AG08395 (cell line): ENCODE measurements at regions not wholly inside any gene's neighbourhood (a gene's known extent, or its start where the extent isn't known, plus 50 kb on each side); places are given as distances from the start of the nearest gene placed in this dataset.
A peak's percentile ranks its signal among the peaks of the same experiment; 100 is the strongest.

Experiments
- DNase-seq: peaks from one replicate; pipeline ENCODE4 v3.0.0; 2012; ENCODE audit warnings: mixed read lengths, low spot score

GRCh38 chr2:198795419-198795818 is 662.3 kb downstream of the SATB2 start:
- no peak for DNase-seq

GRCh38 chr2:198791623-198792022 is 666.1 kb downstream of the SATB2 start:
- no peak for DNase-seq

- no peak for DNase-seq
These were observed 669.1 kb downstream of the SATB2 start for GRCh38 chr2:198788676-198789075.

- no peak for DNase-seq
These were observed 675.0 kb downstream of the SATB2 start for GRCh38 chr2:198782734-198783133.

GRCh38 chr2:198776616-198777406 is 680.9 kb downstream of the SATB2 start:
- no peak for DNase-seq

- DNase-seq, result no peak
These were observed 682.0 kb downstream of the SATB2 start for GRCh38 chr2:198775737-198776136.

- no peak for DNase-seq
These were observed 683.2 kb downstream of the SATB2 start for GRCh38 chr2:198774576-198774975.

- no peak for DNase-seq
These were observed 690.0 kb downstream of the SATB2 start for GRCh38 chr2:198767694-198768093.

GRCh38 chr2:198763793-198764192 is 693.9 kb downstream of the SATB2 start:
- DNase-seq, result no peak

- peak; percentile 9 for DNase-seq
These were observed 695.3 kb downstream of the SATB2 start for GRCh38 chr2:198762441-198762840.

GRCh38 chr2:198757069-198757468 is 700.7 kb downstream of the SATB2 start:
- no peak for DNase-seq

GRCh38 chr2:198756166-198756565 is 701.6 kb downstream of the SATB2 start:
- DNase-seq, result peak; percentile 68

- no peak for DNase-seq
These were observed 704.6 kb downstream of the SATB2 start for GRCh38 chr2:198753101-198753500.

GRCh38 chr2:198749364-198749763 is 708.4 kb downstream of the SATB2 start:
- no peak for DNase-seq

GRCh38 chr2:198731842-198732399 is 725.8 kb downstream of the SATB2 start:
- peak; percentile 12 for DNase-seq

- DNase-seq, result no peak
These were observed 737.5 kb downstream of the SATB2 start for GRCh38 chr2:198720266-198720665.

GRCh38 chr2:198717451-198717850 is 740.3 kb downstream of the SATB2 start:
- DNase-seq, result no peak

- no peak for DNase-seq
These were observed 742.4 kb downstream of the SATB2 start for GRCh38 chr2:198715302-198715835.

GRCh38 chr2:198712485-198712884 is 745.3 kb downstream of the SATB2 start:
- DNase-seq, result no peak

GRCh38 chr2:198711484-198711883 is 746.3 kb downstream of the SATB2 start:
- DNase-seq, result no peak

GRCh38 chr2:198710562-198710961 is 747.2 kb downstream of the SATB2 start:
- no peak for DNase-seq

GRCh38 chr2:198706476-198707082 is 751.2 kb downstream of the SATB2 start:
- DNase-seq, result no peak

GRCh38 chr2:198703281-198703680 is 754.5 kb downstream of the SATB2 start:
- DNase-seq, result no peak
